HepG2 (cell line): ENCODE measurements at regions not wholly inside any gene's neighbourhood (a gene's known extent, or its start where the extent isn't known, plus 50 kb on each side); places are given as distances from the start of the nearest gene placed in this dataset.

ENCODE experiments used
- BRF2 ChIP-seq: sonication (generic); formaldehyde crosslinking; IDR thresholded peaks from 2 replicates; pipeline ENCODE4 v1.8.1; 2022; ENCODE audit warnings: mild to moderate bottlenecking, missing genetic modification reagents
- HNRNPUL1 ChIP-seq: fragments of 200-400 bp; formaldehyde crosslinking; IDR thresholded peaks from 2 replicates; pipeline ENCODE4 v1.6.1; 2017; ENCODE audit warnings: low read depth, mild to moderate bottlenecking, low read length, moderate library complexity
- HOXA5 ChIP-seq: sonication (generic); formaldehyde crosslinking; IDR thresholded peaks from 2 replicates; pipeline ENCODE4 v1.4.0; 2020; ENCODE audit warnings: missing genetic modification reagents
- POLR2G ChIP-seq: fragments of 200-400 bp; formaldehyde crosslinking; IDR thresholded peaks from 2 replicates; pipeline ENCODE4 v1.6.1; 2018; ENCODE audit warnings: mild to moderate bottlenecking, low read depth, low read length, moderate library complexity
- SNAPC2 ChIP-seq: sonication (generic); formaldehyde crosslinking; IDR thresholded peaks from 2 replicates; pipeline ENCODE4 v1.8.1; 2022; ENCODE audit warnings: mild to moderate bottlenecking, missing genetic modification reagents
- ZFP36L2 ChIP-seq: sonication (generic); formaldehyde crosslinking; IDR thresholded peaks from 2 replicates; pipeline ENCODE4 v1.4.0; 2020; ENCODE audit warnings: missing genetic modification reagents
- ZIK1 ChIP-seq: sonication (generic); formaldehyde crosslinking; IDR thresholded peaks from 2 replicates; pipeline ENCODE4 v1.5.0; 2020; ENCODE audit warnings: mild to moderate bottlenecking, low read depth, missing genetic modification reagents, borderline replicate concordance
- ZNF274 ChIP-seq: sonication (generic); formaldehyde crosslinking; IDR thresholded peaks from 2 replicates; pipeline ENCODE4 v1.5.1; 2020; ENCODE audit warnings: mild to moderate bottlenecking, missing genetic modification reagents
- TF ChIP-seq, protein P1 (sequence below): sonication (generic); formaldehyde crosslinking; IDR thresholded peaks from 2 replicates; pipeline ENCODE4 v1.5.0; 2020; ENCODE audit warnings: mild to moderate bottlenecking, missing genetic modification reagents, moderate library complexity

DNA sequence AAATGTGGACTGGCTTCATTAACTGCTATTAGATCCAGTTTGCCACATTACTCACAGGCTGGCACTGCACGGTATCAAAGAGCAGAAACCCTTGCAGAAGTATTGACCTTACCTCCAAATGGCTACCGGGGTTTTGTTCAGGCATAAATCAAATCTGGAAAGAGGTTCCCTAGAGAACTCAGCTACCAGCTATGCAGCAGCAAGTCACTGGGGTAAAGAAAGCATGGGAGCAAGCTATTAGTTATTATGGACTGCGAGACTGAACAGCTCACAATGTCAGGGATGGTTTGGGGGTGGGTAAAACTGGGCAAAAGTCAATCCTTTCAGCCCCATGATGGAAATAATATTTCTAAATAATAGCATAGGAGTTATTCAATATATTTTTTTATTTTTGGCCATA, 128.1 kb downstream of the FANCF start:
- TF ChIP-seq HNRNPUL1, result no peak
- no peak for TF ChIP-seq ZIK1 (CRISPR knock-in tag)
- no peak for TF ChIP-seq POLR2G
- TF ChIP-seq BRF2 (CRISPR knock-in tag), result no peak
- no peak for TF ChIP-seq ZNF274 (CRISPR knock-in tag)
- TF ChIP-seq, protein P1, sequence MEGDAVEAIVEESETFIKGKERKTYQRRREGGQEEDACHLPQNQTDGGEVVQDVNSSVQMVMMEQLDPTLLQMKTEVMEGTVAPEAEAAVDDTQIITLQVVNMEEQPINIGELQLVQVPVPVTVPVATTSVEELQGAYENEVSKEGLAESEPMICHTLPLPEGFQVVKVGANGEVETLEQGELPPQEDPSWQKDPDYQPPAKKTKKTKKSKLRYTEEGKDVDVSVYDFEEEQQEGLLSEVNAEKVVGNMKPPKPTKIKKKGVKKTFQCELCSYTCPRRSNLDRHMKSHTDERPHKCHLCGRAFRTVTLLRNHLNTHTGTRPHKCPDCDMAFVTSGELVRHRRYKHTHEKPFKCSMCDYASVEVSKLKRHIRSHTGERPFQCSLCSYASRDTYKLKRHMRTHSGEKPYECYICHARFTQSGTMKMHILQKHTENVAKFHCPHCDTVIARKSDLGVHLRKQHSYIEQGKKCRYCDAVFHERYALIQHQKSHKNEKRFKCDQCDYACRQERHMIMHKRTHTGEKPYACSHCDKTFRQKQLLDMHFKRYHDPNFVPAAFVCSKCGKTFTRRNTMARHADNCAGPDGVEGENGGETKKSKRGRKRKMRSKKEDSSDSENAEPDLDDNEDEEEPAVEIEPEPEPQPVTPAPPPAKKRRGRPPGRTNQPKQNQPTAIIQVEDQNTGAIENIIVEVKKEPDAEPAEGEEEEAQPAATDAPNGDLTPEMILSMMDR, result no peak
- no peak for TF ChIP-seq HOXA5 (CRISPR knock-in tag)
- no peak for TF ChIP-seq SNAPC2 (CRISPR knock-in tag)
- TF ChIP-seq ZFP36L2 (CRISPR knock-in tag), result no peak
